ENCODE measurements at regions not wholly inside any gene's neighbourhood (a gene's known extent, or its start where the extent isn't known, plus 50 kb on each side); places are given as distances from the start of the nearest gene placed in this dataset.

- TF ChIP-seq RBFOX2 (IDR thresholded peaks at IDR 0.05; ENCODE audit: low read depth, low read length) = peak; percentile 91
- no peak for TF ChIP-seq E2F3 (CRISPR knock-in tag; IDR thresholded peaks at IDR 0.05)
- peak; percentile 66; the same call in 1 of the 2 replicates for TF ChIP-seq CXXC5 (CRISPR knock-in tag; IDR thresholded peaks at IDR 0.05)
- peak; percentile 94 for TF ChIP-seq POLR2G (IDR thresholded peaks at IDR 0.05; ENCODE audit: low read depth, low read length)
- no peak for TF ChIP-seq MAX (CRISPR knock-in tag; IDR thresholded peaks at IDR 0.05)
- TF ChIP-seq ZNF407 (IDR thresholded peaks at IDR 0.05; ENCODE audit: low read depth) = no peak
- TF ChIP-seq SMAD4 (CRISPR knock-in tag; conservative IDR thresholded peaks at IDR 0.05) = 0 out of 2 replicates have a peak, but pooled peaks have one; percentile 17
- TF ChIP-seq MIER1 (IDR thresholded peaks at IDR 0.05; ENCODE audit: low read depth) = no peak
- TF ChIP-seq ZNF431 (CRISPR knock-in tag; IDR thresholded peaks at IDR 0.05) = no peak
- TF ChIP-seq SOX6 (IDR thresholded peaks at IDR 0.05) = peak; percentile 28; the same call in 1 of the 2 replicates
- no peak for TF ChIP-seq ZMIZ1 (IDR thresholded peaks at IDR 0.05; ENCODE audit: low read depth in 2 of 2, low read length in 2 of 2)
- peak; percentile 15; the same call in 1 of the 2 replicates for TF ChIP-seq JUND (IDR thresholded peaks at IDR 0.05; ENCODE audit: borderline replicate concordance, low read depth, low read length)
- TF ChIP-seq JUND (tag; IDR thresholded peaks at IDR 0.05; ENCODE audit: borderline replicate concordance, low read depth, low read length) = no peak
- TF ChIP-seq RBM22 (IDR thresholded peaks at IDR 0.05; ENCODE audit: low read depth, low read length, poor library complexity, severe bottlenecking) = no peak
- peak; percentile 62 for TF ChIP-seq FOXM1 (IDR thresholded peaks at IDR 0.05; ENCODE audit: low read depth)
- TF ChIP-seq FOXM1 (CRISPR knock-in tag; IDR thresholded peaks at IDR 0.05; ENCODE audit: low read depth) = no peak
Measured at GRCh38 chr15:97875513-97876280, 84.8 kb upstream of the ARRDC4 start (continued).

Data from K562 (cell line).